ENCODE measurements at regions not wholly inside any gene's neighbourhood (a gene's known extent, or its start where the extent isn't known, plus 50 kb on each side); places are given as distances from the start of the nearest gene placed in this dataset.

DNA sequence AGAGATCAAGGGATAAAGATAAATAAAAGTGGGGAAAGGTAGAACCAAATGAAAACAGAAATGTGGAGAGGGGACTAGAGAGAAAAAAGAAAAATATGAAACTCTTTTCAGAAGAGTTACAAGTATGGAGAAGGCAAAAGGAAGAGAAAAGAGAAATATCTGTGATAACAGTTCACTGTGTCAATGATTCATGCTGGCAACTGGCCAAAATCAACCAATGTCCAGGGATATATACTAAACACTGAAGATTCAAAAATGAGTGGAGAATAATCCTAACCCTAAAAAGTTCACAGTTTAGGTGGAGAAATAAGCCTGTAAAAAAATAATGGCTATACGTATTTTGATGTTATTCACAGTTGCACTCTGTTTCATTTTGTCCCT lies 372.3 kb upstream of the KITLG start:
- no peak for TF ChIP-seq TAF1 (IDR thresholded peaks at IDR 0.05; ENCODE audit: low read depth)
- TF ChIP-seq EZH2 (IDR thresholded peaks at IDR 0.05; ENCODE audit: borderline replicate concordance, insufficient read depth, low read length, poor library complexity, severe bottlenecking): no peak
- TF ChIP-seq EP300 (conservative IDR thresholded peaks at IDR 0.05; ENCODE audit: poor library complexity, severe bottlenecking): no peak
- TF ChIP-seq SMC3 (conservative IDR thresholded peaks at IDR 0.05; ENCODE audit: poor library complexity): no peak
- H3K36me3 ChIP-seq (ENCODE audit: insufficient read depth, low read length): no peaks in the 10 kb centered on the region
- no peaks in the 10 kb centered on the region for H3K27me3 ChIP-seq (ENCODE audit: insufficient read depth, low read depth, low read length)
- no peak overlapping the region for H3K27ac ChIP-seq (ENCODE audit: low read length)
- H3K9ac ChIP-seq (ENCODE audit: low read length): no peak overlapping the region
- no peaks in the 10 kb centered on the region for H4K20me1 ChIP-seq (ENCODE audit: insufficient read depth)
- H3F3A ChIP-seq (ENCODE audit: insufficient read depth, low read length, poor library complexity, severe bottlenecking): no peaks in the 10 kb centered on the region
- H3K4me3 ChIP-seq (ENCODE audit: low read length): no peak overlapping the region
- no peak overlapping the region for H2AFZ ChIP-seq (ENCODE audit: low read depth, low read length)
- H3K4me2 ChIP-seq (ENCODE audit: low read length): no peak overlapping the region
- H3K9me2 ChIP-seq (ENCODE audit: insufficient read depth, low read length): no peaks in the 10 kb centered on the region
- no peaks in the 10 kb centered on the region for H3K79me2 ChIP-seq (replicated peaks; ENCODE audit: insufficient read depth, low read length)
- H3K9me3 ChIP-seq (ENCODE audit: low read length): no peaks in the 10 kb centered on the region

DNA sequence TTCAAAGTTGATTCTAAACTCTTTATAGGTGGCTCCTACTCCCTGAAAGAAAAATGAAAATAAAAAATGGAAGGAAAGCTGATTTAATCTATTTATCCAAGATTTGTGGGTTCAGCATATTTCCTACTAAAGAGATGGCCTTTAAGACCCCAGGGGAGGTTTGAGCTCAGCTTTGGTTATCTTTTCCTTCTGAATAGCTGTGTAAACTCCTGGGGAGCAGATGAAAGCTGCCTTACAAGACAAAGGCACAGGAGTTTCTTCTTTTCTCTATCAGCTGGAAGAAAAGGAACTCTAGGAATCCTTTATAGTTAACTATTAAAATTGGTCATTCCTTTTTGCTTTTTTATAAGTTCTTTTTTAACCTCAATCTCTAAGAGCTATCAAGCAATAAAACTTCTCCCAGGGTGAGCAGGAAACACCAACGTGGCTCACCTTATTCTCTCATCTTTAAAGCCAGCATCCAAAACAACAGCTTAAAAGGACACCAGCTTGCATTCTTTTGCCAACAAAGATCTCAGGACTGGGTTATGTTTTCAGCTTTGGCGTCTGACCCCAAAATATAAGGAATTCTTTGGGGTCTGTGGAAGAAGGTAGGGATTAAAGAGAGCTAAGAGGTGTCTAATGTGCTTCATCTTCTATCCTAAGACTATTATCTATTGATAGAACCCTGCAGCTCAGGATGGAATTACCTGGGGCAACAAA lies 371.7 kb upstream of the KITLG start:
- H3F3A ChIP-seq (ENCODE audit: insufficient read depth, low read length, poor library complexity, severe bottlenecking): no peaks in the 10 kb centered on the region
- TF ChIP-seq RAD21 (conservative IDR thresholded peaks at IDR 0.05) (no peak), SMC3 (conservative IDR thresholded peaks at IDR 0.05; ENCODE audit: poor library complexity) (no peak), EP300 (conservative IDR thresholded peaks at IDR 0.05; ENCODE audit: poor library complexity, severe bottlenecking) (no peak), POLR2AphosphoS5 (IDR thresholded peaks at IDR 0.05) (no peak), EZH2 (IDR thresholded peaks at IDR 0.05; ENCODE audit: borderline replicate concordance, insufficient read depth, low read length, poor library complexity, severe bottlenecking) (no peak)
- TF ChIP-seq, protein P1, sequence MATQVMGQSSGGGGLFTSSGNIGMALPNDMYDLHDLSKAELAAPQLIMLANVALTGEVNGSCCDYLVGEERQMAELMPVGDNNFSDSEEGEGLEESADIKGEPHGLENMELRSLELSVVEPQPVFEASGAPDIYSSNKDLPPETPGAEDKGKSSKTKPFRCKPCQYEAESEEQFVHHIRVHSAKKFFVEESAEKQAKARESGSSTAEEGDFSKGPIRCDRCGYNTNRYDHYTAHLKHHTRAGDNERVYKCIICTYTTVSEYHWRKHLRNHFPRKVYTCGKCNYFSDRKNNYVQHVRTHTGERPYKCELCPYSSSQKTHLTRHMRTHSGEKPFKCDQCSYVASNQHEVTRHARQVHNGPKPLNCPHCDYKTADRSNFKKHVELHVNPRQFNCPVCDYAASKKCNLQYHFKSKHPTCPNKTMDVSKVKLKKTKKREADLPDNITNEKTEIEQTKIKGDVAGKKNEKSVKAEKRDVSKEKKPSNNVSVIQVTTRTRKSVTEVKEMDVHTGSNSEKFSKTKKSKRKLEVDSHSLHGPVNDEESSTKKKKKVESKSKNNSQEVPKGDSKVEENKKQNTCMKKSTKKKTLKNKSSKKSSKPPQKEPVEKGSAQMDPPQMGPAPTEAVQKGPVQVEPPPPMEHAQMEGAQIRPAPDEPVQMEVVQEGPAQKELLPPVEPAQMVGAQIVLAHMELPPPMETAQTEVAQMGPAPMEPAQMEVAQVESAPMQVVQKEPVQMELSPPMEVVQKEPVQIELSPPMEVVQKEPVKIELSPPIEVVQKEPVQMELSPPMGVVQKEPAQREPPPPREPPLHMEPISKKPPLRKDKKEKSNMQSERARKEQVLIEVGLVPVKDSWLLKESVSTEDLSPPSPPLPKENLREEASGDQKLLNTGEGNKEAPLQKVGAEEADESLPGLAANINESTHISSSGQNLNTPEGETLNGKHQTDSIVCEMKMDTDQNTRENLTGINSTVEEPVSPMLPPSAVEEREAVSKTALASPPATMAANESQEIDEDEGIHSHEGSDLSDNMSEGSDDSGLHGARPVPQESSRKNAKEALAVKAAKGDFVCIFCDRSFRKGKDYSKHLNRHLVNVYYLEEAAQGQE (IDR thresholded peaks at IDR 0.05; ENCODE audit: borderline replicate concordance): no peak
- TF ChIP-seq, protein P2, sequence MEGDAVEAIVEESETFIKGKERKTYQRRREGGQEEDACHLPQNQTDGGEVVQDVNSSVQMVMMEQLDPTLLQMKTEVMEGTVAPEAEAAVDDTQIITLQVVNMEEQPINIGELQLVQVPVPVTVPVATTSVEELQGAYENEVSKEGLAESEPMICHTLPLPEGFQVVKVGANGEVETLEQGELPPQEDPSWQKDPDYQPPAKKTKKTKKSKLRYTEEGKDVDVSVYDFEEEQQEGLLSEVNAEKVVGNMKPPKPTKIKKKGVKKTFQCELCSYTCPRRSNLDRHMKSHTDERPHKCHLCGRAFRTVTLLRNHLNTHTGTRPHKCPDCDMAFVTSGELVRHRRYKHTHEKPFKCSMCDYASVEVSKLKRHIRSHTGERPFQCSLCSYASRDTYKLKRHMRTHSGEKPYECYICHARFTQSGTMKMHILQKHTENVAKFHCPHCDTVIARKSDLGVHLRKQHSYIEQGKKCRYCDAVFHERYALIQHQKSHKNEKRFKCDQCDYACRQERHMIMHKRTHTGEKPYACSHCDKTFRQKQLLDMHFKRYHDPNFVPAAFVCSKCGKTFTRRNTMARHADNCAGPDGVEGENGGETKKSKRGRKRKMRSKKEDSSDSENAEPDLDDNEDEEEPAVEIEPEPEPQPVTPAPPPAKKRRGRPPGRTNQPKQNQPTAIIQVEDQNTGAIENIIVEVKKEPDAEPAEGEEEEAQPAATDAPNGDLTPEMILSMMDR (IDR thresholded peaks at IDR 0.05; ENCODE audit: poor library complexity, severe bottlenecking): no peak
- no peaks in the 10 kb centered on the region for H3K9me2 ChIP-seq (ENCODE audit: insufficient read depth, low read length)
- no peak overlapping the region for H2AFZ ChIP-seq (ENCODE audit: low read depth, low read length)
- no peak overlapping the region for H3K4me3 ChIP-seq (ENCODE audit: low read length)
- no peaks in the 10 kb centered on the region for H3K79me2 ChIP-seq (replicated peaks; ENCODE audit: insufficient read depth, low read length)
- no peak overlapping the region for H3K9ac ChIP-seq (ENCODE audit: low read length)
- H3K4me2 ChIP-seq (ENCODE audit: low read length): no peak overlapping the region
- no peak overlapping the region for H3K27ac ChIP-seq (ENCODE audit: low read length)
- H3K27me3 ChIP-seq (ENCODE audit: insufficient read depth, low read depth, low read length): no peaks in the 10 kb centered on the region
- no peaks in the 10 kb centered on the region for H3K36me3 ChIP-seq (ENCODE audit: insufficient read depth, low read length)
- H3K9me3 ChIP-seq (ENCODE audit: low read length): no peaks in the 10 kb centered on the region
- no peaks in the 10 kb centered on the region for H4K20me1 ChIP-seq (ENCODE audit: insufficient read depth)
